Upper lobe of left lung (tissue), 6 donors: ENCODE measurements at regions not wholly inside any gene's neighbourhood (a gene's known extent, or its start where the extent isn't known, plus 50 kb on each side); places are given as distances from the start of the nearest gene placed in this dataset.

Source experiments
- ATAC-seq, 2 donors: fragments of 200-7000 bp; cut with Tn5 transposase; one replicate each; pipeline ENCODE4 v1.9.1; 2022; ENCODE audit warnings: mild to moderate bottlenecking in 2 of 2, moderate library complexity in 2 of 2; ENCODE audit not compliant: low FRiP score in 2 of 2
- DNase-seq, 2 donors: peaks; one replicate each; pipeline ENCODE4 v3.0.0-alpha.2; 2019 to 2020
- H3K27ac ChIP-seq, 4 donors: fragments of 200-600 bp; sonication (generic); one replicate each; pipeline ENCODE4 v1.5.1; 2016 to 2019
- H3K27me3 ChIP-seq, 4 donors: fragments of 200-600 bp; sonication (generic); one replicate each; pipeline ENCODE4 v1.5.1; 2017 to 2019
- H3K36me3 ChIP-seq, 4 donors: fragments of 200-600 bp; sonication (generic); one replicate each; pipeline ENCODE4 v1.5.1; 2016 to 2019
- H3K4me1 ChIP-seq, 4 donors: fragments of 200-600 bp; sonication (generic); one replicate each; pipeline ENCODE4 v1.5.1; 2018 to 2019
- H3K4me3 ChIP-seq, 4 donors: fragments of 200-600 bp; sonication (generic); one replicate each; pipeline ENCODE4 v1.5.1; 2017 to 2019; ENCODE audit warnings: mild to moderate bottlenecking in 2 of 4, moderate library complexity in 1 of 4
- H3K9me3 ChIP-seq, 4 donors: fragments of 200-600 bp; sonication (generic); one replicate each; pipeline ENCODE4 v1.5.1; 2018 to 2019
- EP300 ChIP-seq, 4 donors: sonication (generic); formaldehyde crosslinking; IDR thresholded peaks; one replicate each; pipeline ENCODE4 v1.5.1; 2017; ENCODE audit warnings: antibody characterized with exemption in 4 of 4, control low read depth in 2 of 4
- POLR2A ChIP-seq, 4 donors: fragments of 450-650 bp; IDR thresholded peaks; one replicate each; pipeline ENCODE4 v1.5.1; 2016 to 2017; ENCODE audit warnings: antibody characterized with exemption in 4 of 4, mild to moderate bottlenecking in 2 of 4
- POLR2AphosphoS5 ChIP-seq, 2 donors: sonication (generic); formaldehyde crosslinking; IDR thresholded peaks; one replicate each; pipeline ENCODE4 v1.5.1; 2017; ENCODE audit warnings: antibody characterized with exemption in 2 of 2
- whole genome bisulfite sequencing, 2 donors: methylation state at CpG; one replicate each; pipeline ENCODE4 v1.1.5; 2017 to 2018; 5-methylcytosine and 5-hydroxymethylcytosine counted together
- TF ChIP-seq, protein P1 (sequence below), 6 experiments: fragments of 450-650 bp in 4 of 6; fragments of 200-600 bp in 2 of 6; sonication (generic) in 2 of 6; IDR thresholded peaks; one replicate each; pipeline ENCODE4 v1.5.1; 2016 to 2019; ENCODE audit warnings: antibody characterized with exemption in 6 of 6
- donor health status: DM: no; HTN: no; CAD: no; lungs with moderate emphysema.
- donor health status: DM: no; HTN: yes; CAD: no; lungs with severe emphysema.

DNA sequence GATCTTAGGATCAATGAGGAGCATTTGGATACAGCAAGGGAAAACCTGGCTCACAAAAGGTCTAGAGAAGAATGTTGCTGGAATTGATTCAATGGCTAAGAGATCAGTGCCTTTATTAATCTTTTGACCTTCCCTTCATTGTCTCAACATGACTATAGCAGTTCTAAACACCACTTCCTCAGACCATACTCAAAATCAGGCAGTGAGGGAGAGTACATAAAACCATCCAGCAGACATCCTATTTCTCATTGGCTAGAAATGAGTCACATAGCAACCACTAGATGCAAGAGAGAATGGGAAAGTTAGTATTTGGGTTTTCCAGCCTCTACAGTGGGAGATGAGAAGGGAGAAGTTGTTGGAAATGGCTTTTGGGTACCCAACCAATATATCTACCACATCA is 151.4 kb upstream of the NUDT4 start:
- Histone ChIP-seq H3K36me3 (no peaks in the 10 kb centered on the region), H3K4me1 (peaks cover 0 to 9% (median 4%) of the 10 kb centered on the region in 4 donors), H3K4me3 (no peak overlapping the region), H3K27ac (no peak overlapping the region), H3K9me3 (peaks cover 0 to 6% (median 0%) of the 10 kb centered on the region in 4 donors), H3K27me3 (no peaks in the 10 kb centered on the region)
- TF ChIP-seq EP300 (IDR thresholded peaks at IDR 0.05) (no peak), POLR2AphosphoS5 (IDR thresholded peaks at IDR 0.05) (no peak), POLR2A (IDR thresholded peaks at IDR 0.05) (no peak)
- TF ChIP-seq, protein P1, sequence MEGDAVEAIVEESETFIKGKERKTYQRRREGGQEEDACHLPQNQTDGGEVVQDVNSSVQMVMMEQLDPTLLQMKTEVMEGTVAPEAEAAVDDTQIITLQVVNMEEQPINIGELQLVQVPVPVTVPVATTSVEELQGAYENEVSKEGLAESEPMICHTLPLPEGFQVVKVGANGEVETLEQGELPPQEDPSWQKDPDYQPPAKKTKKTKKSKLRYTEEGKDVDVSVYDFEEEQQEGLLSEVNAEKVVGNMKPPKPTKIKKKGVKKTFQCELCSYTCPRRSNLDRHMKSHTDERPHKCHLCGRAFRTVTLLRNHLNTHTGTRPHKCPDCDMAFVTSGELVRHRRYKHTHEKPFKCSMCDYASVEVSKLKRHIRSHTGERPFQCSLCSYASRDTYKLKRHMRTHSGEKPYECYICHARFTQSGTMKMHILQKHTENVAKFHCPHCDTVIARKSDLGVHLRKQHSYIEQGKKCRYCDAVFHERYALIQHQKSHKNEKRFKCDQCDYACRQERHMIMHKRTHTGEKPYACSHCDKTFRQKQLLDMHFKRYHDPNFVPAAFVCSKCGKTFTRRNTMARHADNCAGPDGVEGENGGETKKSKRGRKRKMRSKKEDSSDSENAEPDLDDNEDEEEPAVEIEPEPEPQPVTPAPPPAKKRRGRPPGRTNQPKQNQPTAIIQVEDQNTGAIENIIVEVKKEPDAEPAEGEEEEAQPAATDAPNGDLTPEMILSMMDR (IDR thresholded peaks at IDR 0.05) = no peak
- no peak for DNase-seq
- no peak for ATAC-seq

DNA sequence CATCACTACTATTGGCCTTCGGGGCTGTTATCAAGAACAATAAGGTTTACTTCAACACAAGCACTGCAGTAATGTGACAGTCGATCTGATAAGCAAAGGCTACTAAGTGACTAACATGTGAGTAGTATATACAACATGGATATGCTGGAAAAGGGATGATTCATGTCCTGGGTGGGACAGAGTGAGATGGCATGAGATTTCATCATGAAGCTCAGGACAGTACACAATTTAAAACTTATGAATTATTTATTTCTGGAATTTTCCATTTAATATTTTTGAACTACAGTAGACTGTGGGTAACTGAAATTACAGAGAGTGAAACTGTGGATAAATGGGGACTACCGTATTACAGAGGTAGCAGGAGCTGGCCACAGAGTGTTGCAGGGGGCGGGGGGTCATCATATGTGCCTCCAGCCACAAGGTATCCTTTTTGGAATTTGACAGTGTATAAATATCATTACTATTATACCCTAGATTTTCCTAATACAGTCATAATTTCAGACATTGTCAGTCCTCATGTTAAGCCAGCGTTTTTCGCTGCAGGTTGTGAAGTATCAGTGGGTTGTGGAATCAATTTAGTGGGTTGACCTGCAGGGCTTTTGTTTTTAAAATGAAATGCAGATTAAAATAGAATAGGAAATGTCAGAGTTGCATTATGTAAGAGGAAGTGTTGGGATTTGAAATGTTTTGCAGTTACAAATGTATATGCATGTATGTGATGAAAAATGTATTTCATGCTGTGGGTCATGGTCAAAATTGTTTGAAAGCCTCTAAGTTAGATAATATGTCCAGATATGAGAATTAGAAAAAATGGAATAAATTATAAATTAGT is 148.0 kb upstream of the NUDT4 start:
- Histone ChIP-seq H3K4me3 (no peak overlapping the region), H3K4me1 (no peaks in the 10 kb centered on the region), H3K9me3 (no peaks in the 10 kb centered on the region), H3K36me3 (no peaks in the 10 kb centered on the region), H3K27ac (no peak overlapping the region), H3K27me3 (no peaks in the 10 kb centered on the region)
- no peak for ATAC-seq
- no peak for DNase-seq
- WGBS, 2 donors = 72% methylated on average over 6 of the region's 6 CpGs
- TF ChIP-seq POLR2A (IDR thresholded peaks at IDR 0.05) (no peak), EP300 (IDR thresholded peaks at IDR 0.05) (no peak), POLR2AphosphoS5 (IDR thresholded peaks at IDR 0.05) (no peak)
- TF ChIP-seq, protein P1 (IDR thresholded peaks at IDR 0.05) = no peak

DNA sequence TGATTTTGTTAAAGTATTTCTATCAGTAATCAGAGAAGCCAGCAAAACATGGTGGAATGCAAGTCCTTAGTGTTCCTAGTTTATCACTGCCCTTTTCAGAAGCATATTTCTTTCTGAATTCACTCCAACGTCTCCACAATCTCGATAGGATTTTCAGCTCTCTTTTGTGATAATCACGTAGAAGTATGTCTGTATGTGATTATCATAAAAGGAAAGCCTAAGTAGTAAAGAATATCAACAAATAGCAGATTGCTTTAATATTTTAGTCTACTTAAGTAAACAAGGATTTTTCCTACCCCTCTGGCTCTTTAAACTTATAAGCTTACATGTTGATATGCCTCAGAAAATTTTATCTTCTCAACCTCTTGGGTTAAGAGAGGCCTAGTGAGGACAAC is 147.4 kb upstream of the NUDT4 start:
- no peak overlapping the region for H3K4me3 ChIP-seq
- H3K9me3 ChIP-seq = no peaks in the 10 kb centered on the region
- H3K4me1 ChIP-seq = no peaks in the 10 kb centered on the region
- DNase-seq = no peak
- H3K27ac ChIP-seq = no peak overlapping the region
- 45 to 51% methylated on average over 3 of the region's 3 CpGs for WGBS, 2 donors
- TF ChIP-seq POLR2AphosphoS5 (IDR thresholded peaks at IDR 0.05) = no peak
- no peak for TF ChIP-seq POLR2A (IDR thresholded peaks at IDR 0.05)
- TF ChIP-seq, protein P1 (IDR thresholded peaks at IDR 0.05) = no peak
- no peak for TF ChIP-seq EP300 (IDR thresholded peaks at IDR 0.05)
- H3K36me3 ChIP-seq = no peaks in the 10 kb centered on the region
- H3K27me3 ChIP-seq = no peaks in the 10 kb centered on the region
- ATAC-seq = no peak

DNA sequence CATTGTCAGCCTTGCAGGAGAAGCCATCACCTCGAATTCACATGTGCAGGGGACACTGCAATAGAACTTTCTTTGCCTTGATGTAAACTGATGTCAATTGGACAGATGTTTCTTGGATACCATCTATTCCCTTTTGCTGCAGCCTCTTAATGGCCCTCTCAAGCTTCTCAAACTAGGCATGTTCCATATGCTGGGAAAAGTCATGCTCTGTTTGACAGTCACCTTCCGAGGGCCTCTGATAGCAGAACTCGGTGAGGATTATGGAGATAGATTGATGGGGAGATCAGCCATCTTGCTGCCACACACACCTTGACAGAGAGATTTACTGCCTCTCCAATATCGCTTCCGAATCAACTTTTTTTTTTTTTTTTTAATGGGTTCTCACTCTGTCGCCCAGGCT is 145.8 kb upstream of the NUDT4 start:
- no peak for DNase-seq
- TF ChIP-seq EP300 (IDR thresholded peaks at IDR 0.05) = no peak
- TF ChIP-seq POLR2A (IDR thresholded peaks at IDR 0.05) = no peak
- TF ChIP-seq, protein P1 (IDR thresholded peaks at IDR 0.05) = no peak
- no peak for TF ChIP-seq POLR2AphosphoS5 (IDR thresholded peaks at IDR 0.05)
- 91 to 94% methylated on average over 6 of the region's 6 CpGs for WGBS, 2 donors
- Histone ChIP-seq H3K27ac (no peak overlapping the region), H3K27me3 (no peaks in the 10 kb centered on the region), H3K36me3 (no peaks in the 10 kb centered on the region), H3K9me3 (no peaks in the 10 kb centered on the region), H3K4me3 (no peak overlapping the region), H3K4me1 (peaks cover 0 to 4% (median 0%) of the 10 kb centered on the region in 4 donors)
- no peak for ATAC-seq

DNA sequence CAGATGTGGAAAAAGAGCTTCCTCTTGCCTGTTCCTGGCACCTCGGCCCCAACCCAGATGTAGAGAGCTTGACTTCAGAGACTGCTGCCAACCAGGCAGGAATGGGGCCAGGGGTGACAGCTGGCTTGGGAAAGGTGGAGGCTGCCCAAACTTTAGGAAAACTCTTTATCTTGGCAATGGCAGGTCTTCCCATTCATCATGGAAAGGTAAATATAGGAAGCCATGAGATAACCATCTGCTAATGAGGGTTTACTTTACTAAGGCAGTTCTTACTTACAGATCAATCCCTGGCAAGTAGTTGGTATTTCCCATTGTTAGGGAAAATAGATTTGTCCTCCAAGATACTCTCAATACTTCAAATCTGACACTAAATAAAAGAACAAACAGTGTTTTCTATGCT is 143.1 kb upstream of the NUDT4 start:
- no peak for ATAC-seq

More for the DNA sequence above, 143.1 kb upstream of the NUDT4 start:
- 33 to 82% methylated on average over 1 of the region's 1 CpG for WGBS, 2 donors
- Histone ChIP-seq H3K4me3 (no peak overlapping the region), H3K4me1 (peaks cover 0 to 5% (median 0%) of the 10 kb centered on the region in 4 donors), H3K36me3 (no peaks in the 10 kb centered on the region), H3K27me3 (no peaks in the 10 kb centered on the region), H3K27ac (no peak overlapping the region), H3K9me3 (peaks cover 0 to 4% (median 3%) of the 10 kb centered on the region in 4 donors)
- TF ChIP-seq EP300 (IDR thresholded peaks at IDR 0.05) = no peak
- no peak for TF ChIP-seq POLR2AphosphoS5 (IDR thresholded peaks at IDR 0.05)
- TF ChIP-seq, protein P1 (IDR thresholded peaks at IDR 0.05) = no peak
- no peak for TF ChIP-seq POLR2A (IDR thresholded peaks at IDR 0.05)
- DNase-seq = no peak
